Keratinocyte (primary cell): ENCODE measurements at regions not wholly inside any gene's neighbourhood (a gene's known extent, or its start where the extent isn't known, plus 50 kb on each side); places are given as distances from the start of the nearest gene placed in this dataset.

Experiments
- EZH2 ChIP-seq: IDR thresholded peaks from one replicate; pipeline ENCODE4 v1.6.1; 2012; ENCODE audit warnings: inconsistent platforms, mild to moderate bottlenecking, low read length, moderate library complexity
- TF ChIP-seq, protein P1 (sequence below), 3 experiments: IDR thresholded peaks in 1 of 3; conservative IDR thresholded peaks in 1 of 3; optimal IDR thresholded peaks in 1 of 3; 2 replicates in 2 of 3; 3 replicates in 1 of 3; pipeline versions ENCODE3 to v1.5.1; 2011; ENCODE audit warnings: low read length in 3 of 3, mild to moderate bottlenecking in 3 of 3, moderate library complexity in 2 of 3, control low read depth in 1 of 3, inconsistent platforms in 1 of 3; ENCODE audit not compliant: insufficient read depth in 2 of 3; ENCODE audit errors: extremely low read depth in 1 of 3

DNA sequence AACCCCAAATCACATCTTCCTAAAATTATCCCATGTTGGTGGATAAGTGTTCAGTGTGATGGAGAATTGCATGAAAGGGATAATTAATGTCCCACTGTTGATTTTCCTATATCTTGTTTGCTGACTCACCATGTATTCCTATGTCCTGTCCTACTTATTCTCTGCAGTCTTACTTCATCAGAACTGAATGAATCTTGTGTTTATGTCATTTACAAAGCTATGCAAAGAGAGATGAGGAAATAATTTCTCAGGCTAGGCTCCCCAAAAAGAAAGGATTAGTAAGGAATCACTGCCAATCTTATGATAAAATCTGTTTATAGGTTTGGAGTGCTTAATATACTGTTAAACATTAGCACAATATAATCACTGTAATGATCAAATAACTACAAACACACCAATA is 360.8 kb downstream of the CRPPA start:
- TF ChIP-seq, protein P1, sequence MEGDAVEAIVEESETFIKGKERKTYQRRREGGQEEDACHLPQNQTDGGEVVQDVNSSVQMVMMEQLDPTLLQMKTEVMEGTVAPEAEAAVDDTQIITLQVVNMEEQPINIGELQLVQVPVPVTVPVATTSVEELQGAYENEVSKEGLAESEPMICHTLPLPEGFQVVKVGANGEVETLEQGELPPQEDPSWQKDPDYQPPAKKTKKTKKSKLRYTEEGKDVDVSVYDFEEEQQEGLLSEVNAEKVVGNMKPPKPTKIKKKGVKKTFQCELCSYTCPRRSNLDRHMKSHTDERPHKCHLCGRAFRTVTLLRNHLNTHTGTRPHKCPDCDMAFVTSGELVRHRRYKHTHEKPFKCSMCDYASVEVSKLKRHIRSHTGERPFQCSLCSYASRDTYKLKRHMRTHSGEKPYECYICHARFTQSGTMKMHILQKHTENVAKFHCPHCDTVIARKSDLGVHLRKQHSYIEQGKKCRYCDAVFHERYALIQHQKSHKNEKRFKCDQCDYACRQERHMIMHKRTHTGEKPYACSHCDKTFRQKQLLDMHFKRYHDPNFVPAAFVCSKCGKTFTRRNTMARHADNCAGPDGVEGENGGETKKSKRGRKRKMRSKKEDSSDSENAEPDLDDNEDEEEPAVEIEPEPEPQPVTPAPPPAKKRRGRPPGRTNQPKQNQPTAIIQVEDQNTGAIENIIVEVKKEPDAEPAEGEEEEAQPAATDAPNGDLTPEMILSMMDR (optimal IDR thresholded peaks at IDR 0.05 in 1 of 3, IDR thresholded peaks at IDR 0.05 in 1 of 3, conservative IDR thresholded peaks at IDR 0.05 in 1 of 3; ENCODE audit: extremely low read depth in 1 of 3, insufficient read depth in 2 of 3, low read length in 3 of 3), result no peak
- TF ChIP-seq EZH2, result no peak
